DMS53 treated with DMSO at 0.1 percent for 48 hours (cell line): ENCODE measurements at regions not wholly inside any gene's neighbourhood (a gene's known extent, or its start where the extent isn't known, plus 50 kb on each side); places are given as distances from the start of the nearest gene placed in this dataset.
"Not testable (repeated sequence)": the region's sequence is repeated elsewhere in the genome, so short reads cannot be mapped to it uniquely, and the experiment has no call there.

ENCODE experiments used
- DNase-seq: peaks from one replicate; lab custom pipeline; 2025; ENCODE audit not compliant: unreplicated experiment; lab: John Stamatoyannopoulos, UW

DNA sequence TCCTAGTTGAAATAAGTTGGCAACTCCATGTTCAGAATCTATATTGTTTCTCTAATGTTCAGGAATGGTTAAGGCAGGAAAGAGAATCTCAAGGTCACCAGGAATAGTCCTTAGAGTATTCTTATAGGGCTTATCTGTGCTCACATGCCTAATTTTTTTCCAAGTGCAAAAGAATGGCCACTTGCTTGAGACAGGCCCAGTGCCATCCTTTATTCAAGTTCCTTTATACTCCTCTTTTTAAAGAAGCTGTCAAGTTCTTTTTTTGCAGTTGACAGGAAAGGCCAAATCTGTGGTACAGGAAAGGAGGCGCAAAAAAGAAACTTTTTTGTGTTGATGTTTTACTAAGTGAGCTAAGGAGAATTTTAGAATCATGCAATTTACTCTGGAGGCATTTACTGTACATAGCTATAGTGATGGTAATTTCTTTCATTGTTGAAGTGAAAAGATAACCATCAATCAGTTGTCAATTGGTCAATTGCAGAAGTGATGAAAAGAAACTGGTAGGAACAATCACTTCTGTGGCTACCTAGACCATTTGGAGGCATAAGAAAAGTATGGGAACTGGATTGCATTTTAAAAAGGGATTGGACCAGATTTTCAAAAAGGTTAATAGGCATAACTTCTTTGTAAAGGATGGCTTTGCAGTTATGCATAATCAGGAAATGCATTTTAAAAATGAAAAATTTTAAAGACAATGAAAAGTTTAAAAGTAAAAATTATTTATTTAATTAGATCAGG, 102.5 kb upstream of the SOX2 start:
- no peak for DNase-seq

DNA sequence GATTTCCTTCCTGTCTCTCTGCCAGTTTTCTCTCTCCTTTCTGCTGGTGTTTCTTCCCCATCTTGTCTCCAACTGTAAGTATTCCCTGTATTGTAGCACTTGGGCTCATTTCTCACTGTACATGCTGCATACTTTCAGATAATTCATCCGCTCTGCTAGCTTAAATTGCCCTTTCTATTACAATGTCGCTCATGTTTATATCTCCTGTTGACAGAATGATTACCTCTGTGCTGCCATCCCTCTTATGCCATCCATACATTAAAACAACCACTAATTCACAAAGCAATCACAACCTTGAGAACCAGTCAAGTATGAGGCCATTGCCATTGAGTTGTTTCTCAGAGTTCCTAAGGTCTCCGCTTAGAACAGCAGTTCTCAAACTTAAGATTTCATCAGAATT, 107.5 kb upstream of the SOX2 start:
- DNase-seq: no peak

DNA sequence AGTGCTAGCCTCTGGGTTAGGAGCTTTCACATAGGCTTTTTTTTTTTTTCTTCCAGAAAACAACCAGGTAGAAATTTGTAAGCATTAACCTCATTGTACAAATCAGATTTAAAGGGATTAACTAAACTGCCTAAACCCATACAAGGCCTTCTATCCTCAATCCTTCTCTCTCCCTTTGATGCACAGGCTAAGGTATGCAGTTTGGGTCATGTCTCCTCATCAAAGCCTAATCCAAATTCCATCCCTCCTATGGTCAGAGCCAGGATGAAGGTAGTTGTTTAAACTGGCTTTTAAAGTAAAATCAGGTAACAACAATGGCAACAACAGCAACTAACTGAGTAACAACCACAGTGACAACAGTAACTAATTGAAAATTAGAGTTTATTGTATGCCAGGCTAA, 115.6 kb upstream of the SOX2 start:
- no peak for DNase-seq

DNA sequence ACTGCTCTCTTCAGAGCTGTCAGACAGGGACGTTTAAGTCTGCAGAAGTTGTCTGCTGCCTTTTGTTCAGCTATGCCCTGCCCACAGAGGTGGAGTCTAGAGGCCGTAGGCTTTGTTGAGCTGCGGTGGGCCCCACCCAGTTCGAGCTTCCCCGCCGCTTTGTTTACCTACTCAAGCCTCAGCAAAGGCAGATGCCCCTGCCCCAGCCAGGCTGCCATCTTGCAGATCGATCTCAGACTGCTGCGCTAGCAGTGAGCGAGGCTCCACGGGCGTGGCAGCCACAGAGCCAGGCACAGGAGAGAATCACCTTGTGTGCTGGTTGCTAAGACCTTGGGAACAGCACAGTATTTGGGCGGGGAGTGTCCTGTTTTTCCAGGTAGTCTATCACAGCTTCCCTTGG, 120.8 kb upstream of the SOX2 start:
- not testable (repeated sequence) for DNase-seq

DNA sequence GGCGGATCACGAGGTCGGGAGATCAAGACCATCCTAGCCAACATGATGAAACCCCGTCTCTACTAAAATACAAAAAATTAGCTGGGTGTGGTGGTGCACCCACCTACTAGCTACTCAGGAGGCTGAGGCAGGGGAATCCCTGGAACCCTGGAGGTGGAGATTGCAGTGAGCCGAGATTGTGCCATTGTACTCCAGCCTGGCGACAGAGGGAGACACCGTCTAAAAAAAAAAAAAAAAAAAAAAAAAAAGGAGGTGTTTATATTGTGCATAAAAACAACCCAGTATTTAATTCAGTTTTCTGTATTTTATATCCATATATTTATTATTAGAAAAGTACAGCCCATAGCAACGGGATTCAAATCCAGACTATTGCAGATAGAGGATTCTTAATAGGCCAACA, 129.1 kb upstream of the SOX2 start:
- DNase-seq: no peak

DNA sequence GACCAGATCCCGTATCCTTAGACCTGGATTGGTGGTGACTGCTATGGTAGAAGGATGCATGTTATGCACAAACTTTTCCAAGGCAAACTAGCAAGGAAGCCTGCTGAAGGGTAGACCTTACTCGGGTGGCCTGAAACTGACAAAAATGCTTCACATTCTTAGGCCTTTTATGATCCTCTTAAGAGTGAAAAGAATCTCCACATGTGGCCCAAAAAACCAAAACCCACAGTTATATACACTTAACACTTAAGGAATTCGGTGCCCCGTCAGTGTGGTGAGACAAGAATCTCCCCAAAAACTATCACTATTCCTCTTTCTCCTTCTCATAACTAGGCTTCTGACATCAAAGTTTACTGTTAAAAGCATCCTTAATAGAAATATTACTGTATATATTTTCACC, 130.1 kb upstream of the SOX2 start:
- no peak for DNase-seq

DNA sequence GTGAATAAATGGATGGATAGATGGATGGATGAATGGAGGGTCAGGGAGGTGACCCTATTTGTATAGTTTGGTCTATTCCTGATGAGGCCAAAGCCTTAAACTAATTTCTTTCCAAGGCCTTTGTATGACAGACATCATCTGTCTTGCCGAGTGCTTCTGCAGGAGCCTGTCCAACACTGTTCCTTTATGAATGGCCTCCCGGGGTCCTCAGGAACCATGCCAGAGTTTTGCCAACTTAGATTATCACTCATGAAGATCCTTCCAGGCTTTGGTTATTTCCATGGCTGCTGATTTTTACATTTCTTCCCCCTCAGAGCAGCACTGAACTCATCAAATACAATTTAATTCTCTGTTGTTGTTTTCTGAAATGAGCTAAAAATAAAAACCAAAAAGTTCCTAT, 133.0 kb upstream of the SOX2 start:
- DNase-seq: no peak

DNA sequence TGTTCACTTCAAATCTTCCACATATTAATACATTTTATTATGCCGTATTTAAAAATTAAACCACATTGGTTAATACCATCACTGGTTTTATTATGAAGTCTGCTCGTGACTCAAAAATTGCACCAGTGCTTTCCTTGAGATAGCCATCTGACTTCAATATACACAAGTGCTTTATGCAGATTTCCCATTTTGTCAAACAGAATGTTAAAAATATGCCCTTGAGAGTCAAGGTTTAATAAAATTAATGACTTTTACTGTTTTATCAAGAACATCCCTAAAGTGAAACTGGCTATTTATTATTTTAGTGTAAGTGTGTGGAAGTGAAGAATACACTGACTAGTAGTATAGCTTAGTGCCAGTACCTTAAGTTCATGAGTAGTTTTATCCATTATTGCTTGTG, 139.3 kb upstream of the SOX2 start:
- no peak for DNase-seq

DNA sequence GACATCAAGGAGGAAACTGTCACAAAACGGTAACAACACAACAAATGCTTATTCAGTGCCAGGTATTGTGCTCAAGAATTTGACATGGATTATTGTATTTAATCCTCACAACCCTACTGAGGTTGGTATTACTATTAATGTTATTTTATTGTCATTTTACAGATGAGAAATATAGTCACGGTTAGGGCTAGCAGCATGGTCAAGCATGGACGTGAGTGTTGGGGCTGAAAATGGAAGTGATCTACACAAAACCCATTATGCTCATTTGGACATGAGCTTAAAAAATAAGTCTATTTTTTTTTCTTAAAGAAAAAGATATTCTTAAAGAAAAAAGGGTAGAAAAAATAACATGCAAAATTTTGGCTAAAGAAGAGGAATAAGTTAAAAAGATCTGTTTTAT, 141.3 kb upstream of the SOX2 start:
- DNase-seq: no peak

DNA sequence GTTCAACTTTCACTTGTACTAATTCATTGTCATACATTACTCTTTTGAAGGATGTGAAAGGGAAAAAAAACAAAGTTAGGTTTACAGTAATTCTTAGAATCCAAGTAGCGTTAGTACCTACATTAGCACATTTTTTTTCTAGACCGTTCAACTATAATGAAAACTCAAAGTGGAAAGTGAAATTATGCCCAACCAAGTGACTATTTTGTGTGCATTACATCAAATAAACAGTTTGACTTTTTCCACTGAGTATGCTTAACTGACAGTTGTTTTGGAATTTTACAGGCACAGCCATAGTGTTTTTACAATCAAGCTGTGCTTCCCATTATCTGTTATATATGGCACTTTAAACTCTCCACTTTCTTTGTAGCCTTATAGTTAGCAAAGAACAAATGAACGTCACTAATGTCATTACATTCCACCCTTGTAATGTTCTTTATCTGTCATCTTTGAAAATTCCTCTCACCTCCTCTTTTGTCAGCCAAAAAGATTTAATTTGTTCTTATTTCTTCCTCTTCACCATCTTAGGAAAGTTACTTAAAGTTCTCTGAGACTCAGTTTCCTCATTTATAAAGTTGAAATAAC, 142.3 kb upstream of the SOX2 start:
- no peak for DNase-seq

DNA sequence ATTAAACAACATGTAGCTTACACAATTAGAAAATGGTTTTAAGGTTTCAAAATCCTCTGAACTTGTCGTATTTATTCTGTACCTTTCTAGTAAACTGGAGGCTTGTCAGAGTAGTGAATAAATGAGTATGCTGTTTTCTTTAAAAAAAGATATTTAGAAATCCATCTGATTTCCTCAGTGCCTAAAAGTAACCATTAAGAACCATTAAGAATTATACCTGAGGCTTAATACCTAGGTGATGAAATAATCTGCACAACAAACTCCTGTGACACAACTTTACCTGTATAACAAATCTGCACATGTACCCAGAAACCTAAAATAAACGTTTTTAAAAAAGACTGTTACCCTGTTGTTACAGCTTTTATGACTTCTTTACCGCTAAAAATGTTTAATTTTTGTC, 143.0 kb upstream of the SOX2 start:
- DNase-seq: no peak

DNA sequence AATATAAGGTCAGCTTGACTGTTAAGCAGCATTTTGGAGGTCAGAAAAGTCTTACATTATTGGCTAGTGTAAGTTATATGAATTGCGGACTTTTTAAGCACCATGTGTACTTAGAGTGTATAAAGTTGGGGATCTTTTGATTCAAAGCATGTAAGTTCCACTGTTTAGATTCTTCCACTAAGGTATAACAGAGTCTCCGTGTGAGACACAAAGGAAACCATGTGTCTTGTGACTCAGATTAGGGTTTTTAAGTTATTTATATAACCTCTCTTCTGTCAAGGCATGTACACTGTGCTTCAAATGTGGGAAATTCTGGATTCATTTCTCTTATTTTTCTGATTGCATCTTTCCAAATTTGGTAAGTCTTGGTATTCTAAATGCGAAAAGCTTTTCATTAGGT, 143.5 kb upstream of the SOX2 start:
- DNase-seq: no peak

DNA sequence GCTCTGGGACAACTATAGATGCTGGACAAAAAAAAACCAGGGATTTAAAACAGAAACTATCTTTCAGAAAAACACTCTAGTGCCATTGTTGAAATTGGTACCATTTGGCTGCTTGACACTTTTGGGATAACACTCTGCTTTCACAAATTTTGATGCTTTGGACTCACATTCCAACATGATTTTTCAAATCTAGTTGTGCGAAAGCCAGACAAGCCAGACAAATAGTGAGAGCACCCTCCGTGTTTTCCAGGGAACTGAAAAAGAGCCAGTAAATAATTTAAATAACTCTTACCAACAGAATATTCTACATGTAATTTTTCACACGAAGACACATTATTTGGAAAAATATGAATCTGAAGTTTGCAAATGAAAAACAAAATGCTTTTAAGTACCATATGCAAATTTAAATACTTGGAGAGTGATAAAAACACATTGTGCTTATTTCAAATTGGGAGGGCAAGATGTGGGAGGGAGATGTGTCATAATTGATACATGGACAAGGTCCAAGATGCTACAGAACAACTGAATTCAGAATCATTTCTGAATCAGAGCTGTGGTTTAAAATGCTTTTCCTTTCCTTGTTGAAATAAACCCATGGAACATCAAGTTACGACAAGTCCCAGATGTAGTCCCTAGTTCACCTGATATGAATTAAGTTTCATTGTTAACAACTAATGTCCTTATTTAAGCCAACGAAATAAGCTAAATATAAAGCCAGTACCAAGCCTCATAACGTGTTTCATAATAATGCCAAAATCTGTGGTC, 144.2 kb upstream of the SOX2 start:
- DNase-seq: no peak

DNA sequence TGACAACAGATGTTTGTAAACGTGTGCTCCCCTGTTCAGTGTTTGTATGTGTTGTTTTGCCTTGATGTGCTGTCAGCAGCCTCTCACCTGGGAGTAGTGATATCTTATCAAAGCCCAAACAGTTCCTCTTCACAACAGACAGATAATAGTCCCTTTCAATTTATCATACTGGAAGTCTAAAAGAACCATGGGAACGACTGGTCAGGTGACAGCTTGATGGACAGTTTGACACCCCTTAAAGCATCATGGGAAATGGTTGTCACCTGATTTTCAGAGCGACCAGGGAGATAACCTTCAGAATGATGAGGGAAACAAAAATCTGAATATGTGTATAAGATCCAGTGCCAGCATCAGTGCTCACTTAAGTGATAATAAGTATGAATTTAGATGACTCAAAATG, 146.3 kb upstream of the SOX2 start:
- no peak for DNase-seq

DNA sequence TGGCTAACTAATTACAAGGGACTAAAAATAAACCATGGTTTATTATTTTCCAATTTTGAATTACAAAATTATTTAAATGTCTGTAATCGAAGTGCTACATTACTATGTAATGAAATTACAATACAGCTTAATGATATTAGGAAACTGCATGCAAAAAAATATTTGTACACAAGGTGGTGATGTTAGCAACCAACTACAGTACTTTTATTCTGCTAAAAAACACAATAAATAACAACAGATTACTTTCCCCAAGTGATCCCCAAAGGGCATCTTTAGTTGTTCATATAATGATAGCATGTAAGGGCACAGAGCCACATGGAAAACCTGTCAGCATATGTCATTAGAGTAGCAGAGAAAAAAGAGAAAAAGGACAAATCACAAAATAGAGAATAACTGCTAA, 147.5 kb upstream of the SOX2 start:
- DNase-seq: no peak

DNA sequence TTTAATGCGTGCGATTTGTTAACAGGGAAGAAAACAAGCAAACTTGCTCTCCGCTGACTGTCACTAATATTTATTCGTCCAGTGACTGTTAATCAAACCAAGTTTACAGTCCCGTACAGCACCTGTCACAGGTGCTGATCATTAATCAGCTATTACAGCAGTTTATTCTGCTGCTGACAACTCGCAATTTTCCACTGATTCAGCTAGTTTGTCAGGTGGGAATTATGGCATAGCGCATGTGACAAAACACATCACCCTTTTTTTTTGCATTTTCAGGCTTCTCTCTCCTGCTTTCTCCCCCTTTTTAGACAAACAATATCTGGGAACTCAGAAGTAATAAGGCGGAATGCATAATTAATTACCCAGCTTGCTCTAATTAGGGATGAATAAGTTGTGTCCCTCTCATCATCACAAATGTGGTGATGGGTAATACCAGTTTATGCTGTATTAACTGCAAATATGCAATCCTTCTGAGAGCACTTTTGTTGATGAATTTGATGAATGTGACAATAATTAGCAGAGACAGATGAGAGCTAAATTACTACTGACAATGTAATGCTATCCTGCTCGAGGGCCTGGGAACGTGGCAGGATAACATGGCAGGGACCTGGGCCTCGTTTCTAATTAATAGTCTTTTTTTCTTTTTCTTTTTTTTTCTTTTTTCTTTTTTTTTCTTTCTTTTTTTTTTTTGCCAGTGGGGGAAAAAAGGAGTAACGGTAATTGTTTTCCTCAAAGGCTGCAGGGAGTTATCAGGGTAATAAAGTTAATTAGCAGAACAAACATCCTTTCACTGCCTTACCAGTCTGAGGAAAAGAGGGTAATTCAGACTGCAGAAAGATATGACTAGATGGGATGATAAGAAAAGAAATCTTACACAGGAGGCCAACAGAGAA, 150.3 kb upstream of the SOX2 start:
- no peak for DNase-seq

DNA sequence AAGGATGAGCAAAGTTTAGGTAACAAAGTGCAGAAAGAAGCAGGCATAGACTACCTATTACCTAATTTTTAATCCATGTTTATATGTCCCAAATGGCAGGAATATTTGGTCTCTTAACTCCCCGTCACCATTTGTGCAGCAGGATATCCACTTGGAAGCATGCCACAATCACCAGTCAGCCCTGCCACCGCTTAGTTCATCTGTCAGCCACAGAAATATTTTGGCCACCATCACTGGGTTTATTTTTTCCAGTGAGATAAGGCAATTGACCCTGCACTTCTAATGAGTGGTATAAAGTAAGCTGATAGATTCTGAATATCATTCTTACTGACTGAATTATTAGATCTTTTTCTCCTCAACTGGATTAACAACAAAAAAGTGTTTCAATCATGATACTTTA, 152.9 kb upstream of the SOX2 start:
- no peak for DNase-seq

DNA sequence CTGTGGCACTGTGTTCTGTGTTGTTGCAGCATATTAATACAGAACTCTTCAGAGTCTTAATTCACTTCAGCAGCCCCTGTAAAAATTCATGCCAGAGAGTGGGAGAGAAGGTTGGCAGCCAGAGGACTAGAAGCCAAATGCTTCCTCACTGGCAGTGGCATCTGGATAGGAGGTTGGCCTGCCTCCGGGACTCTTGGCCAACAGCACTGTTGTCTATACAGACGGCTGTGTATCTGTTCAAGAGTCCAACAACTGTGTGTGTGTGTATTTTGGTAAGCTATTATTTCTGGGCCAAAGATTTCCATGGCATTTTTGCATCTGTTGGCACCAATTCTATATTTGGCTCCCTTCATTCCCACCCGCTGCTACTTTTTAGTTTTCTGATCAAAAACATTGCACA, 156.0 kb upstream of the SOX2 start:
- DNase-seq: no peak

DNA sequence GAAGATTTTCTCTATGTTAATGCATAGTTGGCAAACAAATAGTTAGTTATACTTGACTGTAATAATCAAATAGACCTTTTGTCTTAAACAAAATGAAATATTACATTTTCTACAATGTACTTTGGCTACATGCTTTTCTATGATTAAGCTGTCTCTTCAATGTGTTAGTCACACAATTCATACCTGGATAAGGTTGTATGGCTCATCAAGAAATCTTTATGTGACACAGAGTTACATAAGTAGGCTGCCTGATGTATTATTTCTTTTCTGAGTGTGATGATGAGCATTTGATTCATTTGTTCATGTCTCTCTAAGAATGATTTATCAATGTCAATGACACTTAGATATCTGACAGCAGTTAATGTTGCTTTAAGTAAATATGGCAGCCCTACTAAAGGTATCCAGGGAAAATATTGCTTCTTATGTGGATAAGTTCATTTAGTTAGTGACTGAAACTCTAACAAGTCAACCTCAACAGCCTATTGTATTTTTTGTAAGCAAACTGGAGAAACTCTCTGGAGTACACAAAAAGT, 157.4 kb upstream of the SOX2 start:
- DNase-seq: no peak

DNA sequence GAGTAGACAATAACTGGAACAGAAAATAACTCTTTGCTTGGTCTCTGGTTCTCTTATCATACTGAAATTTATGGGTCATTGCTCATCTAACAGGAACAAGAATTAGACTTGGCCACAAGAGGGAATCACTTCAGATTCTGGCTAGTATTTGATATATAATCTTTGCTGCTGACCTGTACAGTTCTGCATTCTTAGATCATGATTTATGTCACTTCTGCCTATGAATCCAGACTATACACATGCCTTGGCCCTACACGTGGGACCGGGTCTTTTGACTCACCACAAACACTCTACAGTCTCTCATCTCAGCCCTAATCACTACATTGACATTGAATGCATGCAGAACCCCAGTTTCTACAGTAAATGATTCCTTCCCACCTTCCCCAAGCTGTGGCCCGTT, 162.5 kb upstream of the SOX2 start:
- no peak for DNase-seq

DNA sequence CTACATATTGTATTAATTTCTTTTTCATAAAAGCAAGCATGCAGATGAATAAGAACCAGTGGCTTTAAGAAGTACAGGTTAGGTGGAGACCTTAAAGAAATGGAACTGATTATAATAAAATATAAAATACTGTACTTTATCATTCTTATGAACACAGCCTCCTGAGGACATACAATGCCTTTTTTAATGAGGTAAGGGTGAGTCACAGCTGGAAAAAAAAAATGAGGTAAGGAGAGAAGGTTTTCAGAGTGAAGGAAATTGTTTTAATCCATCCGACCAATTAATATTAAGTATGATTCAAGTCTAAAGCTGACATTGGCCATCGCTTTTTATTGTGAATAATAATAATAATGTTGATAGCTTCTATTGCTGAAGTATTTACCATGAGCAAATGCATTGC, 170.3 kb upstream of the SOX2 start:
- no peak for DNase-seq
